Nephron (organoid): ENCODE measurements at regions not wholly inside any gene's neighbourhood (a gene's known extent, or its start where the extent isn't known, plus 50 kb on each side); places are given as distances from the start of the nearest gene placed in this dataset.

Source experiments
- H3K27ac Mint-ChIP-seq, 3 experiments: 2 replicates each; pipeline ENCODE4 v1.8.0; 2020; ENCODE audit warnings: mixed read lengths in 3 of 3, mild to moderate bottlenecking in 2 of 3, moderate library complexity in 1 of 3
- H3K27me3 Mint-ChIP-seq: 2 replicates; pipeline ENCODE4 v1.8.0; 2021; ENCODE audit warnings: low read depth, mild to moderate bottlenecking, moderate library complexity, mixed read lengths
- H3K36me3 Mint-ChIP-seq: 2 replicates; pipeline ENCODE4 v1.8.0; 2020; ENCODE audit warnings: low read depth, mixed read lengths
- H3K4me1 Mint-ChIP-seq: 2 replicates; pipeline ENCODE4 v1.8.0; 2020; ENCODE audit warnings: mixed read lengths
- H3K4me3 Mint-ChIP-seq, 3 experiments: 2 replicates each; pipeline ENCODE4 v1.8.0; 2020; ENCODE audit warnings: mild to moderate bottlenecking in 3 of 3, mixed read lengths in 3 of 3, moderate library complexity in 2 of 3
- H3K9me3 Mint-ChIP-seq: 2 replicates; pipeline ENCODE4 v1.8.0; 2020; ENCODE audit warnings: mixed read lengths
- CTCF ChIP-seq, 3 experiments: fragments of 200-600 bp; sonication (generic); IDR thresholded peaks; one replicate each; pipeline ENCODE4 v1.5.0; 2021; ENCODE audit warnings: antibody characterized with exemption in 3 of 3; ENCODE audit not compliant: unreplicated experiment in 3 of 3

- Mint-ChIP-seq H3K9me3 (peaks cover 12% of the 10 kb centered on the region), H3K27ac (no peak overlapping the region), H3K4me1 (peaks cover 28% of the 10 kb centered on the region), H3K27me3 (no peaks in the 10 kb centered on the region), H3K4me3 (no peak overlapping the region), H3K36me3 (peaks cover 3% of the 10 kb centered on the region)
- no peak for TF ChIP-seq CTCF (IDR thresholded peaks at IDR 0.05; ENCODE audit: unreplicated experiment in 3 of 3)
Measured at GRCh38 chr7:40979296-40979695, 723.6 kb downstream of the INHBA start.

DNA sequence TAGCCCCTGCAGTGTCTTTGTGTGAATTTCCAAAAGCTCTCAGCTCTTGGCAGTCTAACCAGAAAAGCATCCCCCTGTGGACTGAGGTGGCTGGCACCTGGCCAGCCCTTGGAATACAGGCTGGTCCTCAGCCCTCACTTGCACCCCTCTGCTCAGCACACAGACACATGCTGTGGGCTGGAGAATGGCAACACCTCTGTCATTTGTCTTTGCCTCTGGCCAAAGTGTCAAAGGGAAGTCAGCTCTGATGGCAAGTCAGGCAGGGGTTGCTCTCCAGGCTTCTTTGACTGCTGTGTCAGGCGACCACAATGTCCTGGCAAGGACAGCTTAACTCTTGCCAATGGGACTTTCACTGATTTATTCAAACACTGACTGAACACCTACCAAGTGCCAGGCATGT lies 724.8 kb downstream of the INHBA start:
- peaks cover 21% of the 10 kb centered on the region for H3K4me1 Mint-ChIP-seq
- TF ChIP-seq CTCF (IDR thresholded peaks at IDR 0.05; ENCODE audit: unreplicated experiment in 3 of 3), result no peak
- peak overlapping the region in 2 of 3 experiments; percentile 38 to 57 for H3K27ac Mint-ChIP-seq
- H3K9me3 Mint-ChIP-seq, result peaks cover 9% of the 10 kb centered on the region
- no peaks in the 10 kb centered on the region for H3K27me3 Mint-ChIP-seq
- peaks cover 3% of the 10 kb centered on the region for H3K36me3 Mint-ChIP-seq
- H3K4me3 Mint-ChIP-seq, result no peak overlapping the region

DNA sequence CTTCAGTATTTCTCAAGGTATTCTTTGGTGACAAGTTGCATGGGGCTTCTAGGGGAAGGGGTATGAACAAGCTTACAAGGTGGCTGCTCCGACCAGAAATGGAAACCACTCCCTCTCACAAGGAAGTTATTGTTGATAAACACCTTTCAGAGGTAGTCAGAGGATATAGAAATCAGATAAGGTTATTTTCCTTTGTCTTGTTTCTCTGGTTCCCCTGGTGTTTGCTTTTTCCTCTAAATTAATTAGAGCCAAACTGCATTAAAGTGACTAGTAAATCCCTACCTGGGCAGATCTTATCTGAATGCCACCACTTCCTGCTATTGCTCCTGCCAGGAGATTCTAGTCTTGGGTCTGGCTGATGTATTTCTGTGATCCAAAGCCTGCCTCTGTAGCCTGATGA lies 725.4 kb downstream of the INHBA start:
- TF ChIP-seq CTCF (IDR thresholded peaks at IDR 0.05; ENCODE audit: unreplicated experiment in 3 of 3), result no peak
- H3K4me1 Mint-ChIP-seq, result peaks cover 18% of the 10 kb centered on the region
- peak overlapping the region in 2 of 3 experiments; percentile 38 to 57 for H3K27ac Mint-ChIP-seq
- H3K36me3 Mint-ChIP-seq, result peaks cover 3% of the 10 kb centered on the region
- no peak overlapping the region for H3K4me3 Mint-ChIP-seq
- no peaks in the 10 kb centered on the region for H3K27me3 Mint-ChIP-seq
- H3K9me3 Mint-ChIP-seq, result peaks cover 8% of the 10 kb centered on the region

DNA sequence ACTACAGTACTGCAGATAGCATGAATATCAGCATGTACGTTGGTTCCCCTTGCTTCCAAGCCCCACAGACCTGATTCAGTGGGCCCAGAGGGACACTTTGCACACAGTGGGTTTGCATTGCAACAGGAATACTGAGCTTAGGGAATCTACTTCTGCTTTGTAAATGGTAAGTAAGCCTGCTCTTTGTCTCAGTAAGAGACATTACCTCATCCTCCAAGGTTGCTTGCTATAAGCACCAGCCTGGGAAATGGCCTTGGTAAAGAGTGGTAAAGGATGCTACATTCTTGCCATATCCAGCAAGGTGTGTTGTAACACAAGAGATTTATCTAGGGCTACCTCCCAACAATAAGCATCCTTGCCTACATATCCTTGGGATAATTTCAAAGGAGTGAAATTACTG lies 730.5 kb downstream of the INHBA start:
- Mint-ChIP-seq H3K4me1 (peaks cover 14% of the 10 kb centered on the region), H3K4me3 (no peak overlapping the region), H3K9me3 (no peaks in the 10 kb centered on the region), H3K27me3 (no peaks in the 10 kb centered on the region), H3K27ac (no peak overlapping the region), H3K36me3 (no peaks in the 10 kb centered on the region)
- no peak for TF ChIP-seq CTCF (IDR thresholded peaks at IDR 0.05; ENCODE audit: unreplicated experiment in 3 of 3)

DNA sequence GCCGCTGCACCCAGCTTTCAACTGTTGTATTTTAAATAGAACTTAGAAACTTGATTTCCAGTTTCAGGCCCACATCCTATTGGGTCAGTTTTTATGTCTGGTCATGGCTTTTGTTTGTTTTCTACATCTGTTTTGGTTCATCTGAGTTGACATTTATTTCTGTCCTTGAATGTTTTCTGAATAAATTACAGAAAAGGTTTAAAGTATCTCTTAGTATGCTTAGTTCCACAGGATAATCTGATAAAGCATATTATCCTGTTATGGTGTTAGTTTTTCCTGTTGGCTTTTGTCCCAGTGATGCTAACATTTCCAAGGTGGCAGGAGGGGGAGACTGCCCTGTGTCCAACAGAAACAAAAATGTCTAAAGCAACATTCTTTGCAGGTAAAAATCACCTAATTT lies 733.2 kb downstream of the INHBA start:
- no peak for TF ChIP-seq CTCF (IDR thresholded peaks at IDR 0.05; ENCODE audit: unreplicated experiment in 3 of 3)
- no peaks in the 10 kb centered on the region for H3K9me3 Mint-ChIP-seq
- no peaks in the 10 kb centered on the region for H3K36me3 Mint-ChIP-seq
- H3K4me3 Mint-ChIP-seq, result no peak overlapping the region
- H3K4me1 Mint-ChIP-seq, result peaks cover 12% of the 10 kb centered on the region
- peak overlapping the region; percentile 55 to 70 (median 68) for H3K27ac Mint-ChIP-seq
- H3K27me3 Mint-ChIP-seq, result no peaks in the 10 kb centered on the region

DNA sequence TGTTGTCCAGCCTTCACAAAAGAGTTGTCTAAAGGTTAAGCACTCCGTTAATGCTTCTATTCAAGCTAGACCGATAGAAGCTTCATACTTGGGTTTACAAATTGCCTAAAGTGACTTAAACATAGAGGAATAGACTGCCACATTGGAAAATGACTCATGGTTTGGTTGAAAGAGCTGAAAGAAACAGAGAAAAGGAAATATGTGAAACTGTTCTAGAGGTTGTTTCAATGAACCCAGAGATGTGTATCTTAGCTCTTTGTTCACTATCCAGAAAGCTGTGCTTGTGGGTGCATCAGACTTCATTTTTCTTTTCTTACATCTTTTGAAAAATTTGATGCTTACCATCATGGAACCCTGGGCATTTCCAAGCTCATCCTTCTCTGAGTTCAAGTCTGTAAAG lies 736.2 kb downstream of the INHBA start:
- Mint-ChIP-seq H3K9me3 (no peaks in the 10 kb centered on the region), H3K4me3 (no peak overlapping the region), H3K4me1 (peaks cover 12% of the 10 kb centered on the region), H3K27me3 (no peaks in the 10 kb centered on the region), H3K36me3 (no peaks in the 10 kb centered on the region), H3K27ac (no peak overlapping the region)
- TF ChIP-seq CTCF (IDR thresholded peaks at IDR 0.05; ENCODE audit: unreplicated experiment in 3 of 3), result no peak
